A673 (cell line): ENCODE measurements at regions not wholly inside any gene's neighbourhood (a gene's known extent, or its start where the extent isn't known, plus 50 kb on each side); places are given as distances from the start of the nearest gene placed in this dataset.
"Not testable (repeated sequence)": the region's sequence is repeated elsewhere in the genome, so short reads cannot be mapped to it uniquely, and the experiment has no call there.

ENCODE experiments used
- BruUV-seq: library from RNA; stranded (reverse); fragments of 400-500 nt; replicated peaks from 2 replicates; lab custom pipeline; 2021; lab: Mats Ljungman, UMichigan
- CTCF ChIA-PET: fragments of 300-600 bp; sonication (Branson Sonifier 250); formaldehyde crosslinking; loops from one replicate; lab custom pipeline; 2022; ENCODE audit warnings: antibody characterized with exemption; lab: Charles Lee
- POLR2A ChIA-PET: fragments of 300-600 bp; sonication (Branson Sonifier 250); formaldehyde crosslinking; loops from one replicate; lab custom pipeline; 2022; ENCODE audit warnings: antibody characterized with exemption; ENCODE audit not compliant: low non-redundant PET; lab: Charles Lee
- DNase-seq: peaks from one replicate; pipeline ENCODE4 v3.0.0-alpha.2; 2015; ENCODE audit warnings: low spot score
- H3K27ac ChIP-seq: fragments of 200-600 bp; sonication (generic); 2 replicates; pipeline ENCODE4 v1.5.1; 2016; ENCODE audit warnings: mixed run types, low read depth, mild to moderate bottlenecking, mixed read lengths, antibody characterized with exemption, low read length; ENCODE audit not compliant: poor library complexity, severe bottlenecking
- H3K27me3 ChIP-seq: fragments of 200-600 bp; sonication (generic); replicated peaks from 2 replicates; pipeline ENCODE4 v1.6.1; 2017; ENCODE audit warnings: mixed run types, low read depth, mild to moderate bottlenecking, mixed read lengths, antibody characterized with exemption, low read length; ENCODE audit not compliant: insufficient read depth, poor library complexity
- H3K36me3 ChIP-seq: fragments of 200-600 bp; sonication (generic); 2 replicates; pipeline ENCODE4 v1.6.1; 2016; ENCODE audit warnings: mixed run types, mild to moderate bottlenecking, mixed read lengths, antibody characterized with exemption, low read length; ENCODE audit not compliant: insufficient read depth, poor library complexity, severe bottlenecking
- H3K4me1 ChIP-seq: fragments of 200-600 bp; sonication (generic); 2 replicates; pipeline ENCODE4 v1.6.1; 2017; ENCODE audit warnings: mixed run types, mild to moderate bottlenecking, mixed read lengths, antibody characterized with exemption, low read length; ENCODE audit not compliant: insufficient read depth, poor library complexity, severe bottlenecking
- H3K4me3 ChIP-seq: fragments of 200-600 bp; sonication (generic); 2 replicates; pipeline ENCODE4 v1.5.1; 2016; ENCODE audit warnings: low read depth, mixed run types, mild to moderate bottlenecking, mixed read lengths, low read length; ENCODE audit not compliant: poor library complexity, severe bottlenecking
- H3K9me3 ChIP-seq: fragments of 200-600 bp; sonication (generic); 2 replicates; pipeline ENCODE4 v1.6.1; 2016; ENCODE audit warnings: mixed run types, low read depth, mild to moderate bottlenecking, mixed read lengths, antibody characterized with exemption, low read length; ENCODE audit not compliant: poor library complexity, severe bottlenecking
- CTCF ChIP-seq: fragments of 300-800, 200-600 bp; sonication (generic); conservative IDR thresholded peaks from 2 replicates; pipeline ENCODE4 v1.5.1; 2017; ENCODE audit warnings: low read depth, mild to moderate bottlenecking, antibody characterized with exemption, low read length, moderate library complexity, mixed read lengths
- EZH2 ChIP-seq: fragments of 200-600 bp; sonication (generic); IDR thresholded peaks from 2 replicates; pipeline ENCODE4 v1.6.1; 2017; ENCODE audit warnings: borderline replicate concordance, low read depth, mild to moderate bottlenecking, mixed read lengths, antibody characterized with exemption, low read length; ENCODE audit not compliant: poor library complexity, severe bottlenecking
- intact Hi-C: fragments of 100-400 bp; cut with micrococcal nuclease; formaldehyde crosslinking; loops from one replicate; pipeline ENCODE4 v1.10.0; 2022; ENCODE audit not compliant: unreplicated experiment

GRCh38 chr13:71213252-71213821 lies 653.7 kb downstream of the DACH1 start:
- Histone ChIP-seq H3K4me1 (no peaks in the 10 kb centered on the region), H3K27me3 (peaks cover 18% of the 10 kb centered on the region), H3K27ac (no peak overlapping the region), H3K4me3 (no peak overlapping the region), H3K9me3 (no peaks in the 10 kb centered on the region), H3K36me3 (no peaks in the 10 kb centered on the region)
- TF ChIP-seq CTCF (no peak), EZH2 (no peak)
- no TSS peak for BruUV-seq
- intact Hi-C loops, result no loop called here
- ChIA-PET CTCF (no interaction called here), POLR2A (no interaction called here)
- DNase-seq, result no peak

GRCh38 chr13:71210861-71211260 lies 656.1 kb downstream of the DACH1 start:
- TF ChIP-seq EZH2 (no peak), CTCF (no peak)
- Histone ChIP-seq H3K9me3 (no peaks in the 10 kb centered on the region), H3K4me3 (no peak overlapping the region), H3K27ac (no peak overlapping the region), H3K4me1 (no peaks in the 10 kb centered on the region), H3K36me3 (no peaks in the 10 kb centered on the region), H3K27me3 (peaks cover 30% of the 10 kb centered on the region)
- ChIA-PET POLR2A (no interaction called here), CTCF (no interaction called here)
- no TSS peak for BruUV-seq
- no peak for DNase-seq
- intact Hi-C loops, result no loop called here

GRCh38 chr13:71209217-71209616 lies 657.8 kb downstream of the DACH1 start:
- Histone ChIP-seq H3K9me3 (no peaks in the 10 kb centered on the region), H3K27me3 (peaks cover 37% of the 10 kb centered on the region), H3K27ac (no peak overlapping the region), H3K4me3 (no peak overlapping the region), H3K36me3 (no peaks in the 10 kb centered on the region), H3K4me1 (no peaks in the 10 kb centered on the region)
- TF ChIP-seq CTCF, result no peak
- no peak for TF ChIP-seq EZH2
- CTCF ChIA-PET, result no interaction called here
- intact Hi-C loops, result no loop called here
- no TSS peak for BruUV-seq
- DNase-seq, result no peak
- POLR2A ChIA-PET, result no interaction called here

- BruUV-seq, H3K4me1 ChIP-seq, H3K4me3 ChIP-seq, DNase-seq, H3K9me3 ChIP-seq, POLR2A ChIA-PET, CTCF ChIA-PET, H3K27ac ChIP-seq, H3K27me3 ChIP-seq, H3K36me3 ChIP-seq, intact Hi-C loops: not testable (repeated sequence)
Observed at GRCh38 chr13:71184583-71184982, 682.4 kb downstream of the DACH1 start.

- BruUV-seq, H3K27me3 ChIP-seq, intact Hi-C loops, POLR2A ChIA-PET, H3K36me3 ChIP-seq, H3K9me3 ChIP-seq, H3K4me1 ChIP-seq, H3K4me3 ChIP-seq, CTCF ChIA-PET, DNase-seq, H3K27ac ChIP-seq: not testable (repeated sequence)
Observed at GRCh38 chr13:71183352-71183751, 683.7 kb downstream of the DACH1 start.
